HG03108 (cell line): ENCODE measurements at regions not wholly inside any gene's neighbourhood (a gene's known extent, or its start where the extent isn't known, plus 50 kb on each side); places are given as distances from the start of the nearest gene placed in this dataset.

Experiments
- ATAC-seq: cut with Tn5 transposase; IDR thresholded peaks from one replicate; pipeline ENCODE4 v1.9.1; 2021; ENCODE audit warnings: moderate library complexity; ENCODE audit not compliant: unreplicated experiment

GRCh38 chr10:44435196-44435595 is 50.3 kb upstream of the CXCL12 start:
- ATAC-seq = no peak

GRCh38 chr10:44436240-44436639 is 51.3 kb upstream of the CXCL12 start:
- ATAC-seq = no peak

- no peak for ATAC-seq
These were observed 53.1 kb upstream of the CXCL12 start for GRCh38 chr10:44437840-44438511.

- no peak for ATAC-seq
These were observed 54.5 kb upstream of the CXCL12 start for GRCh38 chr10:44439239-44439957.

- ATAC-seq = no peak
These were observed 55.0 kb upstream of the CXCL12 start for GRCh38 chr10:44439958-44440244.

GRCh38 chr10:44457259-44457658 is 72.4 kb upstream of the CXCL12 start:
- no peak for ATAC-seq

GRCh38 chr10:44458671-44459413 is 73.9 kb upstream of the CXCL12 start:
- ATAC-seq = no peak

GRCh38 chr10:44459671-44460070 is 74.8 kb upstream of the CXCL12 start:
- no peak for ATAC-seq

- ATAC-seq = no peak
These were observed 75.5 kb upstream of the CXCL12 start for GRCh38 chr10:44460416-44460815.

GRCh38 chr10:44462338-44462914 is 77.5 kb upstream of the CXCL12 start:
- ATAC-seq = no peak

- no peak for ATAC-seq
These were observed 78.7 kb upstream of the CXCL12 start for GRCh38 chr10:44463511-44464121.

GRCh38 chr10:44464503-44464902 is 79.6 kb upstream of the CXCL12 start:
- no peak for ATAC-seq

GRCh38 chr10:44465401-44466115 is 80.7 kb upstream of the CXCL12 start:
- no peak for ATAC-seq

- no peak for ATAC-seq
These were observed 81.3 kb upstream of the CXCL12 start for GRCh38 chr10:44466236-44466635.

- ATAC-seq = no peak
These were observed 82.2 kb upstream of the CXCL12 start for GRCh38 chr10:44467090-44467489.

GRCh38 chr10:44467900-44468299 is 83.0 kb upstream of the CXCL12 start:
- no peak for ATAC-seq

GRCh38 chr10:44468525-44468924 is 83.6 kb upstream of the CXCL12 start:
- no peak for ATAC-seq

- no peak for ATAC-seq
These were observed 84.1 kb upstream of the CXCL12 start for GRCh38 chr10:44468965-44469364.

GRCh38 chr10:44470784-44471183 is 85.9 kb upstream of the CXCL12 start:
- ATAC-seq = no peak

- ATAC-seq = no peak
These were observed 86.5 kb upstream of the CXCL12 start for GRCh38 chr10:44471410-44471809.

GRCh38 chr10:44473146-44473545 is 88.2 kb upstream of the CXCL12 start:
- no peak for ATAC-seq
